Effector memory CD4-positive, alpha-beta T cell (primary cell): ENCODE measurements at regions not wholly inside any gene's neighbourhood (a gene's known extent, or its start where the extent isn't known, plus 50 kb on each side); places are given as distances from the start of the nearest gene placed in this dataset.

Experiments used
- DNase-seq, 3 donors: peaks; one replicate each; pipeline ENCODE4 v3.0.0-alpha.2; 2020
- H3K27ac ChIP-seq: 2 replicates; pipeline ENCODE4 v1.7.0; 2013; ENCODE audit warnings: mild to moderate bottlenecking, low read length, moderate library complexity; ENCODE audit not compliant: insufficient read depth, poor library complexity, severe bottlenecking
- H3K27me3 ChIP-seq: replicated peaks from 2 replicates; pipeline ENCODE4 v1.7.0; 2013; ENCODE audit warnings: mild to moderate bottlenecking, low read length; ENCODE audit not compliant: insufficient read depth, control insufficient read depth, poor library complexity, severe bottlenecking
- H3K36me3 ChIP-seq: 2 replicates; pipeline ENCODE4 v1.7.0; 2013; ENCODE audit warnings: mild to moderate bottlenecking, low read length, moderate library complexity; ENCODE audit not compliant: control insufficient read depth, insufficient read depth
- H3K4me1 ChIP-seq: 2 replicates; pipeline ENCODE4 v1.7.0; 2013; ENCODE audit warnings: low read length, mild to moderate bottlenecking; ENCODE audit not compliant: control insufficient read depth, insufficient read depth, poor library complexity, severe bottlenecking
- H3K4me3 ChIP-seq: 2 replicates; pipeline ENCODE4 v1.7.0; 2013; ENCODE audit warnings: low read length, low read depth, mild to moderate bottlenecking; ENCODE audit not compliant: insufficient read depth, poor library complexity, severe bottlenecking
- H3K9me3 ChIP-seq: 2 replicates; pipeline ENCODE4 v1.7.0; 2013; ENCODE audit warnings: mild to moderate bottlenecking, low read length, moderate library complexity; ENCODE audit not compliant: control insufficient read depth

DNA sequence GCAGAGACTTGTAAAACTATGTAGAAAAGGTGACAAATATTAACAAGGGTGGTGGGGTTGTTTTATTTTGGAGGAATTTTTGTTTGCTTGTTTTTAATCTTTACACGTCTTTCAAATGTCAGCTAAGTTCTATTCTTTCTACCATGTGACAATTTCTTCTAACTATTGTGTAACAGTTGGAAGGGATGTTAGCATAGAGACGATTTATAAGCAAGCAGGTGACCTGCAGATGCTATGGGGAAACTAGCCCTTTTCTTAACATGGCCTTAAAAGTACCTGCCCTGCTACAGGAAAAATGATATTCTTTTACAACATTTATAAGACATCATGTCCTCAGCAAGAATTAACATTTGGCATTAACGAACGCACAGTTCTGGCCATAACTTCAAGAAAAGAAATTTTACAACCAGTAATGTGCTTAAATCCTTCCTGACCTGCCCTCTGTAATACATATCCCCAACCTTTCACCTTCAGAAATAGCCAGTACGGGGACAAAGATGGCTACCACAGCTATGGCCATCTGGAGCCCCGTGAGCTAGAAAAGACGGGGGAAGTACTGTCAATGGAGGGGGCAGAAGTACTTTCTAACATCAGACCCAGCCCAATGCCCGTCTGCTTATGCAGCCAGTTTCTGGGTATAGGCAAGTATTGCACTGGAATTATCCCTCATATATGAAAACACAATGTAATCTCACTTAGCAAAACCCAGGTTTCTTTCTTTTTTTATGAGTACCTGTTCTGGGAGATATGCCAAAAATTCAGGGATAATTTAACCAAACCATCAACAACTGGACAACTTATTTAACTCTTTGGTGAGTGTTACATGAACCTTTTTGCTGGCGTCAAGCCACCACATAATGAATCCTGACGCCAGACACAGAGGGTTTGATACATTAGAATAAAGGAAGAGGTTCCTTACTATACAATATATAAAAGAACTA, 67.7 kb upstream of the NR2F2 start:
- no peaks in the 10 kb centered on the region for H3K9me3 ChIP-seq
- H3K27ac ChIP-seq, result no peak overlapping the region
- H3K4me3 ChIP-seq, result no peak overlapping the region
- H3K4me1 ChIP-seq, result no peaks in the 10 kb centered on the region
- DNase-seq, result no peak
- no peaks in the 10 kb centered on the region for H3K36me3 ChIP-seq
- H3K27me3 ChIP-seq, result no peaks in the 10 kb centered on the region

- Histone ChIP-seq H3K4me3 (no peak overlapping the region), H3K4me1 (no peaks in the 10 kb centered on the region), H3K36me3 (no peaks in the 10 kb centered on the region), H3K27me3 (no peaks in the 10 kb centered on the region), H3K27ac (no peak overlapping the region), H3K9me3 (no peaks in the 10 kb centered on the region)
- DNase-seq, result no peak
Observed at GRCh38 chr15:96264351-96264798, 66.1 kb upstream of the NR2F2 start.

- DNase-seq, result no peak
- Histone ChIP-seq H3K9me3 (no peaks in the 10 kb centered on the region), H3K4me3 (no peak overlapping the region), H3K4me1 (no peaks in the 10 kb centered on the region), H3K27me3 (no peaks in the 10 kb centered on the region), H3K36me3 (no peaks in the 10 kb centered on the region), H3K27ac (no peak overlapping the region)
Observed at GRCh38 chr15:96264801-96265515, 65.5 kb upstream of the NR2F2 start.

GRCh38 chr15:96266456-96266855, 64.0 kb upstream of the NR2F2 start:
- Histone ChIP-seq H3K9me3 (no peaks in the 10 kb centered on the region), H3K27ac (no peak overlapping the region), H3K4me3 (no peak overlapping the region), H3K27me3 (no peaks in the 10 kb centered on the region), H3K4me1 (no peaks in the 10 kb centered on the region), H3K36me3 (no peaks in the 10 kb centered on the region)
- no peak for DNase-seq

GRCh38 chr15:96267463-96267862, 63.0 kb upstream of the NR2F2 start:
- H3K4me3 ChIP-seq, result no peak overlapping the region
- H3K4me1 ChIP-seq, result no peaks in the 10 kb centered on the region
- no peak overlapping the region for H3K27ac ChIP-seq
- H3K27me3 ChIP-seq, result no peaks in the 10 kb centered on the region
- H3K9me3 ChIP-seq, result no peaks in the 10 kb centered on the region
- no peak for DNase-seq
- no peaks in the 10 kb centered on the region for H3K36me3 ChIP-seq

- no peak for DNase-seq
- no peak overlapping the region for H3K4me3 ChIP-seq
- no peak overlapping the region for H3K27ac ChIP-seq
- no peaks in the 10 kb centered on the region for H3K9me3 ChIP-seq
- H3K4me1 ChIP-seq, result no peaks in the 10 kb centered on the region
- H3K27me3 ChIP-seq, result no peaks in the 10 kb centered on the region
- H3K36me3 ChIP-seq, result no peaks in the 10 kb centered on the region
Observed at GRCh38 chr15:96268442-96269204, 61.9 kb upstream of the NR2F2 start.

DNA sequence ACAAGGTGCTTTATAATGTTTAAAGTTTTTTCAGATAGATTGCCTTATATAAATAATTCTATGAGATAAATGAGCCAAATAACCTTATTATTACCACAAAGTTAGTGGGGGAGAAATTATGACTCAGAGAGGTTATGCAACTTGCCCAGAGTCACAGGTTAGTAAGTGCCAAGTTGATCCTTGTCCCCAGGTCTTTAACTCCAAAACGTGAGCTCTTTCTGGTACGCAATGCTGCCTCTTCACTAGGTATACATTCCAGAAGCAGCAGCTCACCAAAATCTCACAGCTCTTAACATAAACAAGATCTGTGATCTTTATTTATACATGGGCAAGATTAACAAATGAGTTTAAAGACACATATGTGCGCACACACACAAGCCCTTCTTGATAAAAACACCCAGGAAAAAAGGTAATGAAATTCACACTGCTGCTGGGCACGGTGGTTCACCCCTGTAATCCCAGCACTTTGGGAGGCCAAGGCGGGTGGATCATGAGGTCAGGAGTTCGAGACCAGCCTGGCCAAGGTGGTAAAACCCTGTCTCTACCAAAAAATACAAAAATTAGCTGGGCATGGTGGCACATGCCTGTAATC, 59.8 kb upstream of the NR2F2 start:
- Histone ChIP-seq H3K9me3 (no peaks in the 10 kb centered on the region), H3K27me3 (no peaks in the 10 kb centered on the region), H3K4me3 (no peak overlapping the region), H3K27ac (no peak overlapping the region), H3K36me3 (no peaks in the 10 kb centered on the region), H3K4me1 (no peaks in the 10 kb centered on the region)
- no peak for DNase-seq

GRCh38 chr15:96272427-96272826, 58.1 kb upstream of the NR2F2 start:
- Histone ChIP-seq H3K4me1 (no peaks in the 10 kb centered on the region), H3K4me3 (no peak overlapping the region), H3K27ac (no peak overlapping the region), H3K9me3 (no peaks in the 10 kb centered on the region), H3K36me3 (no peaks in the 10 kb centered on the region), H3K27me3 (no peaks in the 10 kb centered on the region)
- DNase-seq, result no peak

GRCh38 chr15:96273317-96274086, 57.0 kb upstream of the NR2F2 start:
- Histone ChIP-seq H3K27ac (no peak overlapping the region), H3K9me3 (no peaks in the 10 kb centered on the region), H3K4me3 (no peak overlapping the region), H3K36me3 (no peaks in the 10 kb centered on the region), H3K27me3 (no peaks in the 10 kb centered on the region), H3K4me1 (no peaks in the 10 kb centered on the region)
- no peak for DNase-seq
